D721Med (cell line): ENCODE measurements at regions not wholly inside any gene's neighbourhood (a gene's known extent, or its start where the extent isn't known, plus 50 kb on each side); places are given as distances from the start of the nearest gene placed in this dataset.

ENCODE experiments used
- DNase-seq: peaks from one replicate; pipeline ENCODE4 v3.0.0; 2011; ENCODE audit warnings: low spot score; ENCODE audit not compliant: insufficient read length
- FAIRE-seq: peaks from 2 replicates; lab custom pipeline; 2011; peaks lifted over from hg19 to GRCh38; lab: Jason Lieb, UNC
- TF ChIP-seq, protein P1 (sequence below): IDR thresholded peaks from 2 replicates; pipeline ENCODE4 v1.5.1; 2012; ENCODE audit warnings: mild to moderate bottlenecking, control low read depth; ENCODE audit not compliant: insufficient read depth; ENCODE audit errors: missing control alignments

DNA sequence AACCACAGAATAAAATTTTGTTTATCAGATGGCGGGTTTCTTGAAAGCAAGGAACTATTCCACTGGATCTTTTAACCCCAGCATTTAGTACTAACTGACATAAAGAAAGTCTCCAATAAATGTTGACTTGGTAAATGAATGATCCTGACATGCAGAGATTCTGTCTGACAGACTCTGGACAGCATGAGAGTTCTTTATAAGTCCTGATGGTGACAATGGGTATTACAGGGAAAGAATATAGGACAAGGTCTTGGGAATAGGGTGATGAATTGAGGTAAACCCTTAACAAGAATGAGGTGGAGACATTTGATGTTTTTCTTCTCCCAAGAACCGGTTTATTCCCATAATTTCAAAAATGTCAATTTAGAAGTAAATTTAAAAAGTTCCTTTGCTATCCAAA is 453.9 kb downstream of the TUSC1 start:
- DNase-seq, result no peak
- TF ChIP-seq, protein P1, sequence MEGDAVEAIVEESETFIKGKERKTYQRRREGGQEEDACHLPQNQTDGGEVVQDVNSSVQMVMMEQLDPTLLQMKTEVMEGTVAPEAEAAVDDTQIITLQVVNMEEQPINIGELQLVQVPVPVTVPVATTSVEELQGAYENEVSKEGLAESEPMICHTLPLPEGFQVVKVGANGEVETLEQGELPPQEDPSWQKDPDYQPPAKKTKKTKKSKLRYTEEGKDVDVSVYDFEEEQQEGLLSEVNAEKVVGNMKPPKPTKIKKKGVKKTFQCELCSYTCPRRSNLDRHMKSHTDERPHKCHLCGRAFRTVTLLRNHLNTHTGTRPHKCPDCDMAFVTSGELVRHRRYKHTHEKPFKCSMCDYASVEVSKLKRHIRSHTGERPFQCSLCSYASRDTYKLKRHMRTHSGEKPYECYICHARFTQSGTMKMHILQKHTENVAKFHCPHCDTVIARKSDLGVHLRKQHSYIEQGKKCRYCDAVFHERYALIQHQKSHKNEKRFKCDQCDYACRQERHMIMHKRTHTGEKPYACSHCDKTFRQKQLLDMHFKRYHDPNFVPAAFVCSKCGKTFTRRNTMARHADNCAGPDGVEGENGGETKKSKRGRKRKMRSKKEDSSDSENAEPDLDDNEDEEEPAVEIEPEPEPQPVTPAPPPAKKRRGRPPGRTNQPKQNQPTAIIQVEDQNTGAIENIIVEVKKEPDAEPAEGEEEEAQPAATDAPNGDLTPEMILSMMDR, result no peak
- FAIRE-seq, result no peak

DNA sequence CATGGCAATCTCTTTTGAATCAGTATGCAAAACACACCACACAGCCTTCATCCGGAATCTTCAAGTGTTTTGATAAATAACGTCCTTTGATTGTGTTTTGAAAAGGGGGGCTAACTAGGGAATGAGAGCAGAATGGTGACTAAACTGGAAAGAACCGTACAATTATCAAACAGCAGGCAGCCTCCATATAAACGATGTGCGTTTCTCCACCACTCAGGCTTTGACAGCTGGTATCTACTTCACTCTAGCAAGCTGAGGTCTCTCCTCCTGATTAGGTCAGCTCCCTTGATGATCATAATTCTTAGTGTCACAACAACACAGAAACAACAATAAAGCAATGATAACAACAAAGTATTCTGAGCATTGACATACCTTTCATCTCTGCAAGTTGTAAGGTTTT is 465.9 kb downstream of the TUSC1 start:
- no peak for DNase-seq
- FAIRE-seq, result peak; percentile 56
- TF ChIP-seq, protein P1, result no peak

DNA sequence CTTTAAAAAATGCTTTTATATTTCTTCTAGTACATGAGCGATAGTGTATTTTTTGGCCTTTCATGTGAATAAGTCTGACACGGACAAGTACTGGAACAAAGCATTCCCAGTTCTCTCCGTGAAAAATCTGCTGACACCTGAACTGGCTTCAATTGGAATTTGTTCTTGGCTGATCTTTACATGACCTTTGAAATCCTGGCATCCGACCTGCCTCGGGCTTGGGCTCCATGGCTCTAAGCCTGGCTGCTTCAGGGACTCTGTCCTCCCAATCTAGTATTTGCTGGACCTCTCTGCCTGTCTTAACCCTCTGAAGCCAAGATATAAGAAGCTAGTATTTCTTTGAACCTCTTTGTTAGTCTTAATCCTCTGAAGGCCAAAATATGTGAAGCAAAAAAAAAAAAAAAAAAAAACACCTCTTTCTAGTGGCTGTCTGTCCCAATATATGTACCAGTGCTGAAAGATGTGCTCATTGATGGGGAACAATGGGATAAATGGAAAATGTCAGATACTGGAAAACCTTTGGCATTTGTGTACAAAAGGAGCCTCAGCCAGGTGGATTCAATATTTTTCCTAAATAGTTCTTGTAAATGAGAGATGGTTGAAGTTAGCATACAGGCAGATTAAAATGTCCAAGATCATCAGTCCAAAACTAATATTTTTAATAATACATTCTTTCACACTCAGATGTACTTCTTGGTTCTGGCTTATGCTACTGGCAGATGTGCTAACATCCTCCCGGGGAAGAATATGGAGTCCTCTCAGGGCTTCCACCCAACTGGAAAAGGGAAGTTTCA is 470.6 kb downstream of the TUSC1 start:
- FAIRE-seq (no peak), DNase-seq (no peak)
- TF ChIP-seq, protein P1, result no peak

DNA sequence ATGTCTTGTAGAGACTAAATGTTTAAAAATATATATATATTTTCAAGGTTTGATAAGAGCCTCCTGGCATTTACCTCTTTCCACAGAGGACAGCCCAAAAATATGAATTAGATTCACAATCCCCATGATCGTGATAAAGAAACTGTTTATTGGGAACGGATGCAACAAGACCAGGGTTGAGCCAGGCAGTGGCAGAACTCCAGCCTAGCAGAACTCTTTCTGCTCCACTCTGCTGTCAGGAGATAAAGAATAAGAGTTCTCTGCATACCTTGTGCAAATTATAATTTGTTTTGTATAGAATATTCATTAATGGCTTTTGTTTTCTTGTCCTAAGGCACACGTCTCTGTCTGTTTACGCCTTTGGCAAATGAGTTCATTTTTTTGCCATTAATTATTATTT is 472.2 kb downstream of the TUSC1 start:
- TF ChIP-seq, protein P1, result no peak
- no peak for FAIRE-seq

DNA sequence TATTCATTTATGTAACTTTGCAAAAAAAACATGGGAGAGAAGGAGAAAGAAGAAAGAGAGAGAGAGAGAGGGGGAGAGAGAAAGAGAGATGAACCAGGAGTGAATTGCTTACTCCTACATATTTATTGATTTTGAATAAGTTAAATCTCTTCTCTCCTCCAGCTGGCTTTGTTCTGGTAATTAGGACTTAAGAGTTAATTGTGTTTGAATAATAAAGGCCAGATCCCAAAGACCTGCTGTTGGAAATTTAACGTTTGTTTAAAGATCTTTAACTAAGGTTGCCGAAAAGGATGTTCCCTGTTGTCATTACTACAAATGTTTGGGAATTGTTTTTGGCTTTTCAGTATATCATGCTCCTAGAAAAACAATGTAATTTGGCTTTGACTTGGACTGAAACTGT is 473.0 kb downstream of the TUSC1 start:
- DNase-seq, result no peak
- TF ChIP-seq, protein P1, result no peak
- no peak for FAIRE-seq

More for the DNA sequence above, 472.2 kb downstream of the TUSC1 start:
- no peak for DNase-seq

DNA sequence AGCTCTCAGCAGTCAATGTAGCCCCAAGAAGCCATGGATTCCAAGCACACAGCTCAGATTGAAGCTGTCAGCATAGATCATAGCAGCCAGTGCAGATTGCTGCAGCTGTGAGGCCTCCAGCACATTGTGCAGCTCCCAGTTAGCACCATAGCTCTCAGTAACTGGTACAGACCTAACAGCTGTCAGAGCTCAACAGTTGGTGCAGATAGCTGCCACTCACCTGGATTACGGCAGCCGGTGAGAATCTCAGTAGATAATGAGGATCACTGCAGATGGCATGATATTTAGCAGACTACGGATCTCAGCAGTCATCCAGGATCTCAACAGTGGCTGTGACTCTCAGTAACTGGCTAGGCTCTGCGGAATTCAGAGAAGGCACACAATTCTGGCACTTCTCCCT is 500.4 kb downstream of the TUSC1 start:
- no peak for DNase-seq
- TF ChIP-seq, protein P1, result no peak
- no peak for FAIRE-seq

DNA sequence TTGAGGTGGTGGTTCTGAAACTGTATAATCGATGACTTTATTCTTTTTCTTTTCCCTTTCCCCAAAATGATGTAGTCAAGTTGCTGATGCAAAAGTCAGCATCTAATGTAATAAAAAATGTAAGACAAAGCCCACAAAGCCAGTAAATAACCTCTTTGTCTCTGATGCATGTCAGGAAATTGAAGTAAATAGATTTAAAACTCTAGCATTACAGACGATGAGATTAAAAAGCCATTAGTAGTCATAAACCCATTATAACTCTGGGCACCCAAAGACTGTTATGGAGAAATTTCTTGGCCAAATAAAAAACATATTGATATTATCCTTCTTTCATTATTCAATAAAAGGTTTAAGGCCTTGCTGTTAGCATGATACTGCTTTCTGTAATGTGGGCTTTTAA is 548.7 kb downstream of the TUSC1 start:
- TF ChIP-seq, protein P1, result no peak
- DNase-seq, result no peak
- FAIRE-seq, result no peak
